ENCODE measurements at regions not wholly inside any gene's neighbourhood (a gene's known extent, or its start where the extent isn't known, plus 50 kb on each side); places are given as distances from the start of the nearest gene placed in this dataset.

GRCh38 chr21:15170614-15171013 lies 105.8 kb upstream of the NRIP1 start:
- WGBS, 2 donors = 70 to 83% methylated on average over 2 of the region's 2 CpGs
- Histone ChIP-seq H3K27me3 (ENCODE audit: control insufficient read depth in 3 of 3, insufficient read depth in 3 of 3, low read length in 2 of 3) (no peaks in the 10 kb centered on the region), H3K9me3 (ENCODE audit: control insufficient read depth in 4 of 4, insufficient read depth in 3 of 4, low read length in 3 of 4) (no peaks in the 10 kb centered on the region), H3K36me3 (ENCODE audit: control insufficient read depth in 4 of 4, insufficient read depth in 4 of 4, low read length in 4 of 4) (no peaks in the 10 kb centered on the region), H3K4me3 (no peak overlapping the region), H3K27ac (ENCODE audit: low read depth in 1 of 2, low read length in 1 of 2) (no peak overlapping the region), H3K9ac (ENCODE audit: insufficient read depth in 1 of 2, low read length in 2 of 2) (no peak overlapping the region), H3K4me1 (ENCODE audit: control insufficient read depth in 5 of 5, insufficient read depth in 5 of 5, low read length in 5 of 5) (no peaks in the 10 kb centered on the region)
- no peak for TF ChIP-seq CTCF (IDR thresholded peaks at IDR 0.05; ENCODE audit: control extremely low read depth, extremely low read depth)
- ATAC-seq (ENCODE audit: insufficient read depth, low FRiP score) = no peak
- DNase-seq = no peak

GRCh38 chr21:15171546-15171945 lies 106.7 kb upstream of the NRIP1 start:
- no peak for ATAC-seq (ENCODE audit: insufficient read depth, low FRiP score)
- Histone ChIP-seq H3K9ac (ENCODE audit: insufficient read depth in 1 of 2, low read length in 2 of 2) (no peak overlapping the region), H3K9me3 (ENCODE audit: control insufficient read depth in 4 of 4, insufficient read depth in 3 of 4, low read length in 3 of 4) (no peaks in the 10 kb centered on the region), H3K27ac (ENCODE audit: low read depth in 1 of 2, low read length in 1 of 2) (no peak overlapping the region), H3K4me3 (no peak overlapping the region), H3K36me3 (ENCODE audit: control insufficient read depth in 4 of 4, insufficient read depth in 4 of 4, low read length in 4 of 4) (no peaks in the 10 kb centered on the region), H3K27me3 (ENCODE audit: control insufficient read depth in 3 of 3, insufficient read depth in 3 of 3, low read length in 2 of 3) (no peaks in the 10 kb centered on the region), H3K4me1 (ENCODE audit: control insufficient read depth in 5 of 5, insufficient read depth in 5 of 5, low read length in 5 of 5) (no peaks in the 10 kb centered on the region)
- DNase-seq = no peak
- WGBS, 2 donors = 82 to 87% methylated on average over 4 of the region's 4 CpGs
- no peak for TF ChIP-seq CTCF (IDR thresholded peaks at IDR 0.05; ENCODE audit: control extremely low read depth, extremely low read depth)

GRCh38 chr21:15172963-15173362 lies 108.2 kb upstream of the NRIP1 start:
- no peak for DNase-seq
- no peak overlapping the region for H3K4me3 ChIP-seq
- H3K4me1 ChIP-seq (ENCODE audit: control insufficient read depth in 5 of 5, insufficient read depth in 5 of 5, low read length in 5 of 5) = no peaks in the 10 kb centered on the region
- no peak for TF ChIP-seq CTCF (IDR thresholded peaks at IDR 0.05; ENCODE audit: control extremely low read depth, extremely low read depth)
- no peak overlapping the region for H3K9ac ChIP-seq (ENCODE audit: insufficient read depth in 1 of 2, low read length in 2 of 2)
- no peak overlapping the region for H3K27ac ChIP-seq (ENCODE audit: low read depth in 1 of 2, low read length in 1 of 2)
- 49 to 64% methylated on average over 3 of the region's 3 CpGs for WGBS, 2 donors
- H3K9me3 ChIP-seq (ENCODE audit: control insufficient read depth in 4 of 4, insufficient read depth in 3 of 4, low read length in 3 of 4) = no peaks in the 10 kb centered on the region
- H3K36me3 ChIP-seq (ENCODE audit: control insufficient read depth in 4 of 4, insufficient read depth in 4 of 4, low read length in 4 of 4) = no peaks in the 10 kb centered on the region
- no peak for ATAC-seq (ENCODE audit: insufficient read depth, low FRiP score)
- H3K27me3 ChIP-seq (ENCODE audit: control insufficient read depth in 3 of 3, insufficient read depth in 3 of 3, low read length in 2 of 3) = no peaks in the 10 kb centered on the region

- DNase-seq = no peak
- ATAC-seq (ENCODE audit: insufficient read depth, low FRiP score) = no peak
- WGBS, 2 donors = 96 to 97% methylated on average over 3 of the region's 3 CpGs
Measured at GRCh38 chr21:15174923-15175322, 110.1 kb upstream of the NRIP1 start.

More at GRCh38 chr21:15174923-15175322, 110.1 kb upstream of the NRIP1 start:
- no peaks in the 10 kb centered on the region for H3K9me3 ChIP-seq (ENCODE audit: control insufficient read depth in 4 of 4, insufficient read depth in 3 of 4, low read length in 3 of 4)
- H3K4me3 ChIP-seq = no peak overlapping the region
- no peaks in the 10 kb centered on the region for H3K27me3 ChIP-seq (ENCODE audit: control insufficient read depth in 3 of 3, insufficient read depth in 3 of 3, low read length in 2 of 3)
- H3K4me1 ChIP-seq (ENCODE audit: control insufficient read depth in 5 of 5, insufficient read depth in 5 of 5, low read length in 5 of 5) = no peaks in the 10 kb centered on the region
- no peak for TF ChIP-seq CTCF (IDR thresholded peaks at IDR 0.05; ENCODE audit: control extremely low read depth, extremely low read depth)
- H3K9ac ChIP-seq (ENCODE audit: insufficient read depth in 1 of 2, low read length in 2 of 2) = no peak overlapping the region
- H3K36me3 ChIP-seq (ENCODE audit: control insufficient read depth in 4 of 4, insufficient read depth in 4 of 4, low read length in 4 of 4) = no peaks in the 10 kb centered on the region
- no peak overlapping the region for H3K27ac ChIP-seq (ENCODE audit: low read depth in 1 of 2, low read length in 1 of 2)

All from lung (tissue), 11 donors.